HUDEP-2 (cell line): ENCODE measurements at regions not wholly inside any gene's neighbourhood (a gene's known extent, or its start where the extent isn't known, plus 50 kb on each side); places are given as distances from the start of the nearest gene placed in this dataset.

Experiments used
- DNase-seq, 76 experiments: peaks; one replicate each; lab custom pipeline; 2025; ENCODE audit not compliant: unreplicated experiment in 76 of 76; lab: John Stamatoyannopoulos, UW

DNA sequence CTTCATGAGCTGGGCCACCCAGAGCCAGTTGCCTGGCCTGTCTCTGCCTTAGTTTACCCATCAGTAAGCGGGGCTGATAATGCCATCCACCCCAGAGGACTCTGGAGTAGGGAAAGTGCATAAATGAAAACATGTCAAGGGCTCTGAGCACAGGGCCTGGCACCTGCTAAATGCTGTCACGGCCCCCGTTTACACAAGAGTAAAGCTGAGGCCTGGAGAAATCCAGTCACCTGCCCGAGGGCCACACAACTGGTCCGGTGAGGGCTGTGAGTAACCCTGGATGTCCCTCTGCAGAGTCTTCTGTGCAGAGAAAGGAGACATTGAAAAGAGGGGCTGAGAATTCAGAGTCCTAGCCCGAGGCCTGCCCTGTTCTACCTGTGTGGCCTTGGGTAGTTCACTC is 110.6 kb upstream of the ANO1 start:
- DNase-seq: no peak

DNA sequence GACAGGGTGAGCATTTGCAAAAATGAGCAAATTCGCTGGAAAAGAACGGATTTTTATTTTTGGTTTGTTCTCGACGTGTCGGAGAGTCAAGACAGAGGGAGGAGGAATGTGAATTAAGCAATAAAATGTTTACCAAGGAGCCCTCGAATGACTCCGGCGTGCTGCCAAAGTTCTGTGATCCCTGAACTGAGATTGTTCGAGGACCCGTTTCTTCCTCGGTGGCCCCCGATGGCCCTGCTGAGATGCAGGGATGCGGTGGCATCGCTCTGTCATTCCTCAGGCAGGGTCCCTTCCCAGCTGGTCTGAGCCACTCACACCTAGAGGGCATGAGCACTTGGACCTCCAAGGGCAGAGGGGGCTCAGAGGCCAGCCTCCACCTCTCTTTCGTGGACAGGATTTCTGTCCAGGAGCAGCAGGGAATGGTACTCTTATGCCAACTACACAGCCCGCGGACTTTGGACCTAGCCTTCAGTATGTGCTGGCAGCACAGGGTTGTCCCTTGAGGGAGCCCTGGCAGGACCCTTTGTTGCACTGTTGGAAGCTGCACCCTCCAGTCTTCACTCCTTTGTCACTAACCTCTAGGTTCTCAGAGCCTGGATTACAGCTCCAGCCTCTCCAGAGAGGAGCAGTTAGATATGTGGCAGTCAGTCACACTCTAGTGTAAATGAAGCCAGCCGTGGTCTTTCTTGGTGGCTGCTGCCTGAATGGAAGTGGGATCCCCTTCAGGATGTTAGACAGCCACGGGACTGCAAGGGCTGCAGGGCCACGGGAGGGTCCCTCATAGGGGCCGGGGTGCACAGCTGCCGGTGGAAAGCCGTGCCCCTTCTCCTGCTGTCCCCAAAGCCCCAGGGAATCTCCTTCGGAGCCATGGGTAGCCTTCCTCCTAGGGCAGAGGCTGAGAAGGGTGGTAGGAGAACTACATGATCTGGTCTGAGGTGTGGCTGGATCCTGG is 109.4 kb upstream of the ANO1 start:
- no peak for DNase-seq

DNA sequence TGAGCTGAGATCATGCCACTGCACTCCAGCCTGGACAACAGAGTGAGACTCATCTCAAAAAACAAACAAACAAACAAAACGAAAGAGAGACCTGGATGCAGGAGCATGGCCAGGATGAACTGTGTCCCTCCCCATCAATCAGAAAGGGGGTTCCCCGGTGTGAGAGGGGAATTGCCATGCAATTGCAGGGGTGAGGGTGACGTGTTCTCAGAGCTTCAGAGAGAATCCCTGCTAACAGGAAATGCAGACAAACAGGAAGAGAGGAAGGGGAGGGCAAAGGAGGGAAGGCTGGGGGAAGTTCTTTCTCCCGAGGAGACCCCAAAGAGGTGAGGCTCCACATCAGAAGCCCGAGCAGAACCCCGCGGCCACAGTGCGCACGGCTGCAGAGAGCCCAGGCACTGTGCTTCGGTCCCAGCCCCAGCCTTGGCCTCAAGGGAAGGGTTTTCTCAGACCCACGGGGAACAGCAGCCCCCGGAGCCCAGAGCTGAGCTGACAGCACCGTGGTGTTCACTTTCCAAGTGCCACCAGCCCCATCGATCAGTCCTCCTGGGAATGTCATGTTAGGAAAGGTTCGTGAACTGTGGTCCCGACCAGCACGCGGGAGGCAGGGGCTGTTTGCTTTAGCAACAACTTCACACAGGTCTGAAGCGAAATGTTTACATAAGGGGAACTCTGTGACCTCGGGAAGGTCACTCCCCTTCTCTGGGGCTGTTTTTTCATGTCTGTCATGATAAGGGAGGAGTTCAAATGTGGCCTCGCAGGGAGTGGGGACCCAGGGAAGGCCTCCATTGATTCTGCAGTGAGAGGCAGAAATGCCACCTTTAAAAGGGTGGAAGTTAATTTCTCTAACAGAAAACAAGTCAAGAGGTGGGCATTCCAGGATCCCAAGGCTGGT is 108.0 kb upstream of the ANO1 start:
- no peak for DNase-seq

DNA sequence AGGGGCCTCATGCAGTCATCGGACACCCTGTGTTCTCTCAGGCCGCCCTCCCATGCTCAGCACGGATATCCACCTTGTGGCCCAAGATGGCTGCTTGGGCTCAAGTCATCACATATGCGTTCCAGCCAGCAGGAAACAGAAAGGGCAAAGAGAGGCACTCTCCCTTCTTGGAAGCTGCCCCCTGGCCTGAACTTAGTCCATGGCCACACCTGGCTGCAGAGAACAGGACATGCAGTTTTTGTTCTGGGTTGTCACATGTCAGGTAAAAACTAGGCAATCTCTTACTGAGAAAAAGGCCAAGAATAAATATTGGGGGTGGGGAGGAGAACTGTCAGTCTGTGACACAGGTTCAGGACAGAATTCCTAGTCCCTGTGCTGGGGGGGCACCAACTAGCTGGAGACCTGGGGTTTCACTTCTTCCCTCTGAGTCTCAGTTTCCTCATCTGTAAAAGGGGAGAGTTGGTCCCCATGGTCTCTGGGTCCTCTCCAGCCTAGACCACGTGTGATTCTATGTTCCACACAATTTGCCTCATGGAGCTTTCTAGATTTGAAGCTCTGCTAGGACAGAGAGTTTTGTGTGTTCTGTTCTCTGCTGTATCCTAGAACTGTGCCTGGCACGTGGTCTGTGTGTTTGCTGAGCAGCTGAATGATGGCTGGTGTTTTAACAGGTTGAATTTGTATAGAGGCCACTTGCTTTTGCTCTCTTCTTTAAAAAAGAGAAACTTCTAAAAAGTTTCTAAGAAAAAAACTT is 107.2 kb upstream of the ANO1 start:
- no peak for DNase-seq

DNA sequence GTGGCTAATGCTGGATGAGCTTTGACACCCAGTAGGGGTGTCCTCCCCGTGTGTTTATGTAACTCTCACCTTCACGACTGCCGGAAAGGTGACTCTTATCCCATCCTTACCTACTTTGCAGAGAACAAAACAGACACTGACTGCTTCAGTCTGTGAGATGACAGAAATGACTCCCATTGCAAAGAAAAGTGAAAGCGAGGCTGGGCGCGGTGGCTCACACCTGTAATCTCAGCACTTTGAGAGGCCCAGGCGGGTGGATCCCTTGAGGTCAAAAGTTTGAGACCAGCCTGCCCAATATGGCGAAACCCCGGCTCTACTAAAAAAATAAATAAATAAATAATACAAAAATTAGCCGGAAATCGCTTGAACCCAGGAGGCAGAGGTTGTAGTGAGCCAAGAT is 106.4 kb upstream of the ANO1 start:
- DNase-seq: no peak

DNA sequence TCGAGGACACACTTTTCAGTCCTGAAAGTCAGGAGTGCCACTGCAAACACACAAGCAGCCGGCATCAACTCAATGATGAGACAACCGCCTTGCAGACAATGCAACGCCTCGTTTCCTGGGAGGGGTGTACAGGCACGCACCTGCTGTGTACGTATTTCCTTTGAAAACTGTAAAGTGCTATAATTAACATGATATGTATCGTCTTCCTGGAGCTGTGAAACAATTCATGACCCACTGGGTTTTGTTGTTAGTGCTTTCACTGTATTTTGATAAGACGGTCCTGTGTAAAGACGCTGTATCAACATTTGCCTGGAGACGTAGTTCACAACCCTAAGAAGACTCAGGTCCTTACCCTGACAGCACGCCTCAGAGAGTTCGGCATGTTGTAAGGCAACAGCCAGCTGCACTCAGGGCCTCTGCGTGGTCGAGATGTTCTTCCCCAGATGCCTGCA is 105.7 kb upstream of the ANO1 start:
- DNase-seq: no peak

DNA sequence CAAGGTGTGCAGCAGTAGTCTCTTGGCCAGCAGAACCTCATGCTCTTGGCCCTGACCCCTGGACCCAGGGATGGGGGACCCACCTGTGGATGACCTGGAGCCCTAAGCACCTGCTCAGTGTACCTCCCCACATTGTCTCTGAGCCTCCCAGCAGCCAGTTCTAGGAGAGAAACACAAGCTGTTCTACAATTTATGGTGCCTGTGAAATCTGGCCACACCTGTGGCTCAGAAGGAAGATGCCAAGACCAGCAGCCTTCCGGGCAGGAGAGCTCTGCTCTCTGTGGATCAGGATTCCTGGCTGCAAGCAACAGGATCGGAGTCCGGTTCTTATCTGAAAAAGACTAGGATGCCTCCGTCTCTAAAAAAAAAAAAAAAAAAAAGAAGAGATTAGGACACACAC is 103.6 kb upstream of the ANO1 start:
- DNase-seq: no peak

DNA sequence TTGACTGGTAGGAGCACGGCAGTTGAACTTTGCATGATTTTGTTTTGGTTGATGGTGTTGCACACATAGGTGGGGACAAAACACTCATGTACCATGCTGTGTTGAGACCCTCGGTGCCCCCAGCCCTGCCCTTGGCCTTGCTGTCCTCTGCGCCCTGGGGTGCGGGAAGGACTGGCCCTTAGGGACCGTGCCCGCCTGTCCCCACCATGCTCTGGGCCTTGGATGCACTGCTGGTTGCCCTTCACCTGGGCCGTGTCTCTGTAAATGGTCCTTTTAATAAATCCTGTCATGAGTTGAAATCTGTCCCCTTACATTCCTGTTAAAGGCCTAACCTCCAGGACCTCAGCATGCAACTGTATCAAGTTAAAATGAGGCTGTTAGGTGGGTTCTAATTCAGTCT is 102.3 kb upstream of the ANO1 start:
- no peak for DNase-seq

DNA sequence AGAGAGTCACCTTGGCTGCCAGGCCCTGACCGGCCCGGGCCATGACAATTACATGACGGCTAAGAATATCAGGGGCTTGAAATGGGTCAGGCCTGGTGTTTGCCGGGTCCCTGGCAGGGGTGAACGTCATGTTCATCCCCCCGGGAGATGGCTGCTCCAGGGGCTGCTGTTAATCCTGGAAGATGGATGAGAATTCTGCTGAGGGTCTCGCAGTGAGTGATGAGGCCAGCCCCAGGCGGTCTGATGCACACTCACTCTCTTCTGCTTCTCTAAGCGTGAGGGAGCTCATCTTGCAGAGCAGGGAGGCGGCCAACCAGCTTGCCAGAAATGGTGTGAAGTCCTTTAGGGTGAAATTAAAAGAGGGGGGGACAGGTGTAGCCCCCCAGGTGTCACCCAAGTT is 101.3 kb upstream of the ANO1 start:
- DNase-seq: no peak

DNA sequence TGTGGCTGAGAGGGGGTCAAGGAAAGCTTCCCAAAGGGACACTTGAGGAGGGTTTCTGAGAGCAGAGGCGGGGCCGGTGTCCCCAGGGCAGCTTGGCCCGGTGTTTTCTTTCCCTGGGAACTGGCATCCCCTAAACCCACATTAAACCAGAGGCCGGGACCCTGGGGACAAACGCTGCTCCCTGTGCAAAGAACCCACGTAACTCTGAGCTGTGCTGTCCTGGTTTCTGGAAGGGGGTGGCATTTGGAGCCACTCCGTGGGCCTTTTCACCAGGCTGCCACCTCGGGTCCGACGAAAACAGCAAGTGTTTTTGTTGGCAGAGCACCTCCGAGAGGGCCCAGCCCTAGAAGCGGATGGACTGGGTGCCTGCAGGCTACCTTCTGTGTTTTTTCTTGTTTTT is 100.2 kb upstream of the ANO1 start:
- DNase-seq: no peak

DNA sequence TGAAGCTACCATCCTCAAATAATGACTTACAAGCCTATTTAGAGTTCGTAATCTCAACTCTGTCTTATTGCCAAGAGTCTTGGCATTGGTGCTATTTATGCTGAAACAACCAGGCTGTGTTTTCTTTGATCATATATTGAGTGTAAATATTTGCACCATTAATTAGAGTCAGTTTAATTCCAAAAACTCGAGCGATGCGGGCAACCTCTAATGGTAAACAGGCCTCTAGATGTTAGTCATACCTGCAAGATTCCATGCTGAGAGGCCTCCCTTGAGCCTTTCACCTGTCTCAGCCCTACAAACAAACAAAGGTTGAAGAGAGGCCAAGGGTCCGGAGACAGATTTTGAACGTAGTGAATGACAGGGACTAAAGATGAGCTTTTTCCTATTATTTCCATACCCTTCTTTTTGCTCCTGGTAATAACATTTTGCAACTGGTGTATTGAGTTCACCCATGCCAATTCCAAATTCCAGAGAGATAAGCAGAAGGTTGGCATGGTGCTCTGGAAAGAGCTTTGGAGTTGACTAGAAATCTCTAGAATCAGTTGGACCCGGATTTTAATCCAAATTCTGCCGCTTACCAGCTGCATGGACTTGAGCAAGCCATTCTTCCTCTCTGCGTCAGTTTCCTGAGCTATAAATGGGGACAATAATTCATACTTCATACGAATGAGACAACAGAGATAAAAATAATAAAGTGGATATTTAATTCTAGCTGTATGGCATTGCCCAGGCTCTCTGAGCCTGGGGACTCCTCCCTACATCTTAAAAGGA is 99.1 kb upstream of the ANO1 start:
- DNase-seq: no peak

DNA sequence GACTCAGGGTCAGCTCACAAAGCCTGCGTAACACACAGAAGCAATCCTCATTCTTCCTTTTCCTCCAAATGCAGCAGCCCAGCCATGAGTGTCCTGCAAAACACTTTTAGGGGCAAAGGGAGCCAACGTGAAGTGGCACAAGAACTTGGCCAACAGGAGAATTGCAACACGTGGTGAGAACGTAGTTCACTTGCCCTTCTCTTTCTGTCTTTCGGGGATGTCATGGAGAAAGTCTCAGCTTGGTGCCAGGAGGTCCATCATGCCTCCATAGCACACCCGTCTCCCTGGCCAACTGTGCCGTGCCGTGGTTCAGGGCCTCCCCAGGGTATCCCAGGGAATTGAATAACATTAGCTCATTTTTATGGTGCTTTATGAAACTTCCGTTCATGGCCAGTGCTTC is 98.5 kb upstream of the ANO1 start:
- no peak for DNase-seq

DNA sequence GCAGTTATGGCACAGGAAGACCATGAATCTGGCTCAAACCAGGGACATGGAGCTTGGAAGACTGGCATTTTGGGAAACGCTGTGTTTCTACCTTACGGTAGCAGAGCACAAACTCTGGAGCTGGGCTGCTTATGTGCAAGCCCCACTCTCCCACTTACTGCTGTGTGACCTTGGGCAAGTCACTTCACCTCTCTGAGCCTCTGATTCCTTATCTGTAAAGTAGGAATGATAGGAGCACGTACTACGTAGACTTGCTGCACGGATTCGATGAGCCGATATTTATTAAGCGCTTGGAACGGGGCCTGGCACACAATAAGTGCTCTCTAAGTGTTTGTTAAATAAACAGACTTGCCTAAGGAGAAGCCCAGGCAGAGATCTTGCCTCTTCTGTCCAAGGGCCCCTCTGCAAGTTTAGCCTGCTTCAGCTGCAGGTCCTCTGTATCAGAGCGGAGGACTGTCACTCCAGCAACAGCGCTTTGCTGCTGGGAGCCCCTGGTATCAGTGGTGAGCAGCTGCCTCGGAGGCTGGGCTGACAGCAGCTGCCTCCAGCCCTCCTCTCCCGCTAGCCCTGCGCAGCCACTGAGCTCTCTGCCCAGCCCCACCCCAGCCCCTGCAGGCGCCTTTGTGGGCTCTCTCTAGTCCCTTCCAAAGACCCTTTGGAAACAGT is 96.9 kb upstream of the ANO1 start:
- peak in 72 of 76 experiments; percentile 23 to 91 (median 78) for DNase-seq

DNA sequence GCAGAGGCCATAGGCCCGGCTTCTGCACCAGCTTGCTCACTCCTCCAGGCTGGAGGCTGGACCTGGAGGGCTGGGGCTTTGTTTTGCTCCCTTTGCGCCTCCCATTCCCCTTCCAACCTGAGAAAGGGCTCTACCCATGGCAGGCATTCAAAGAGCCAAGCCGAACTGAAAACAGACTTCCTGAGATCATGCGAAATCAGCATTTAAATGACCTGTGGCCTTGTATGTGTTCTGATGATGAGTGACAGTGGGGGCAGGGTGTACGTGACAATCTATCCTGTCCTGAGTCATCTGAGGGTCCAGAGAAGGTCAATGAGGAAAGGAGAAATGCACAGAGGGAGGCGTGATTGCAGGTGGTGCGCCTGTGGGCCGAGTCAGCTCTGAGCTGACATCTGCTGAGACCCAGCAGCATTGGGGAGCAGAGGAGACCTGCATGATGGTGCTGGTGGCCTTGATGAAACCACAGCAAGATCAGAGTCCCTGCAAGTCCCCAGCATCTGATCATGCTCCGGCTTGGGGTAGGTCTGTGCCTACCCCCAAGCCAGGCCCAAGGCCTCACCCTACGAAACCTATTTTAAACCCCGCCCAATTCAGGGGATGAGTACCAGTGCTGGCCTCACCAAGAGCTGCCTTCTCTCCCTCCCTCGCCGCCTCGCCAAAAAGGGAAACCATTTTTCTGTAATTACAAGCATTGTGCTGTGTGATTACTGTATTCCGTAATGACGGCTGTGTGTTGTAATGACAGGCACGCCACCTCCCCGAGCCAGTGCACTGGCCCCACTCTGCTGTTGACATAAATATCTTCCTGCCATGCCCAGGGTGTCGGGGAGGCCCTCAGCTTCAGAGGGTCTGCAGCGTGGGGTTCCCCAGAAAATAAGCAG is 95.2 kb upstream of the ANO1 start:
- no peak for DNase-seq

DNA sequence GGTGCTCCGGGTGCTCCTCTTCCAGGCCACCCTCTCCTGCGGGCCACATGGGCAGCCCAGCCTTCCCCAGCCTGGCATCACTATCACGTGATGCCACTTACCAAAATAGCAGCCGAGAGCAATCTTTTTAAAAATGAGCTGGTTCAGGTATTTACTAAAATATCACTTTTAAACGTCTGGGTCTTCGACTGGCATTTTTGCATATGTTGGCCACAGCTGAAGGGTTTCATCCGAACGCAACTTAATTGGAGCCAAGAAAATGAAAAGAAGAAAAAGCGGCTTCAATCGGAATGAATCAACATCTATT is 94.6 kb upstream of the ANO1 start:
- DNase-seq: no peak

DNA sequence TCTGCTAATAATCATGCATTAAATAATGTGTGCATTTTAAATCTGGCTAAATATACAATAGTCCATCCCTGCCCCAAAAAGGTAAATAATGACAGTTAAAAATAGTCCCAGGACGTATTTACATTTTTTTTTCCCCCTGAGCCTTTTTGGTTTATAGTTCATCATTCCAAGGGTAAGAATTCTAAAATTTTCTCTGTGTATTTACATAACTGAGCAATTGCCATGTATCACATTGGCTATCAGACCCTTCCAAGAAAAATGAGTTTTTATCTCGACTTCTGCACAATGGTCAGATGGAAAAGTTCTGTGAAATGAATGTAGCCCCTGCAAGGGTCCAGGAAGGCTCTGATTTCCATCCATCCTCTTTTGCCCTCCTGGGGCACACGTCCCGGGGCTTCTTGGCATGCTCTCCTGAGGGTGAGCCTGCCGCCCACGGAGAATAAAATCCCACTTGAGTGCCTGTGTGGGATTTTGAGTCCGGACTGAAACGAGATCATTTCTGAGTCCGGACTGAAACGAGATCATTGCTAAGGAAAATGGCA is 94.1 kb upstream of the ANO1 start:
- DNase-seq: no peak

DNA sequence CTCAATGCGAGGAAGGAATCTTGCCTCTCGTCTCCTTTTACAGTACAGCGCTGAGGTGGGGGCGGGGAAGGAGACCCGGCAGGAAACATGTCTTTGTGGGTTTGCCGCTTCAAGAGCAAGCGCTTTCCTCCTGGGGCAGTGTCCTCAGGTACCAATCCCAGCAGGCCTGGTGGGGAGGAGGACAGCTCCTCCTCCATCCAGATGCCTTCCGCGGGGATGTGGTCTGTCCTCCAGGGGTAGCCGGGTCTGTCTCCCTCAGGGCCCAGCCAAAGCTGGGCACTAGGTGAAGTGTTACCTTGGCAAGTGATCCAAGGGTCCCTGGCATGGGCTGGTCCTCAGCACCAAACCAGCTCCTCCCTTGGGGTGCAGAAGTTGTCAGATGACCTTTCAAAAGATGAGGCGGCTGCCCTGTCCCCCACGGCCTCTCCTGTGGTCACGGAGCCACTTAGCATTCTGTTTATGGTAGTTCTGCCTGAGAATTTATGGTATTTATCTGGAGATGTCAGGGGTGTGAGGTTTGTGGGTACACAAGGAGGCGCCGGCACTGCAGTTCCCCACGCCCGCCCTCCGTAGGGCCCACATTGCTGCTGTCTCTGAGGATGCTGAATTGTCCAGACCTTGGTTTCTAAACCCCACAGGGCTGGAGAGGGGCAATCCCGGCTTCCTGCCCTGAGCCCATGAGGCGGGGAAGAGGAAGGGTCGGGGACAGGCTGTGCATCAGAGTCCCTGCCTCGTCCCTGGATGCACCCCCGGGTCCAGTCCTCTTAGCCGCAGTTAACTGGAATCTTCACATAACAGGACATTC is 93.5 kb upstream of the ANO1 start:
- no peak for DNase-seq

DNA sequence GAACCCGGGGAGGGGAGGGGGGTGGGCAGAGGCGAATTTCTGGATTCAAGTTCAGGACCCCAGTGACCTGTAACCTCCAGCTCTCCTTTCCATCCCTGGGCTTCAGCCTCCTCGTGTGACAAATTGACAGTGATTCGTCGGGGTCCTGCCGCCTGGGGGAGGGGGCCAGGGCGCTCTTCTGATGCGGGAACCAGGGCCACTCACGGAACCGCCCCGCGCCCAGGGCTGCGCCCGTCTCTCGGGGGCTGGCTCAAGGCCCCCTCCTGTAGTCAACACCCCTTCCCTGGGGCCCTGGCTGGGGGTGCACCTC is 92.8 kb upstream of the ANO1 start:
- no peak for DNase-seq
